Nephron (organoid): ENCODE measurements at regions not wholly inside any gene's neighbourhood (a gene's known extent, or its start where the extent isn't known, plus 50 kb on each side); places are given as distances from the start of the nearest gene placed in this dataset.

Experiments
- H3K27ac Mint-ChIP-seq, 3 experiments: 2 replicates each; pipeline ENCODE4 v1.8.0; 2020; ENCODE audit warnings: mixed read lengths in 3 of 3, mild to moderate bottlenecking in 2 of 3, moderate library complexity in 1 of 3
- H3K27me3 Mint-ChIP-seq: 2 replicates; pipeline ENCODE4 v1.8.0; 2021; ENCODE audit warnings: low read depth, mild to moderate bottlenecking, moderate library complexity, mixed read lengths
- H3K36me3 Mint-ChIP-seq: 2 replicates; pipeline ENCODE4 v1.8.0; 2020; ENCODE audit warnings: low read depth, mixed read lengths
- H3K4me1 Mint-ChIP-seq: 2 replicates; pipeline ENCODE4 v1.8.0; 2020; ENCODE audit warnings: mixed read lengths
- H3K4me3 Mint-ChIP-seq, 3 experiments: 2 replicates each; pipeline ENCODE4 v1.8.0; 2020; ENCODE audit warnings: mild to moderate bottlenecking in 3 of 3, mixed read lengths in 3 of 3, moderate library complexity in 2 of 3
- H3K9me3 Mint-ChIP-seq: 2 replicates; pipeline ENCODE4 v1.8.0; 2020; ENCODE audit warnings: mixed read lengths
- CTCF ChIP-seq, 3 experiments: fragments of 200-600 bp; sonication (generic); IDR thresholded peaks; one replicate each; pipeline ENCODE4 v1.5.0; 2021; ENCODE audit warnings: antibody characterized with exemption in 3 of 3; ENCODE audit not compliant: unreplicated experiment in 3 of 3

- Mint-ChIP-seq H3K27me3 (peaks cover 6% of the 10 kb centered on the region), H3K9me3 (peaks cover 20% of the 10 kb centered on the region), H3K4me3 (no peak overlapping the region), H3K36me3 (peaks cover 13% of the 10 kb centered on the region), H3K4me1 (peaks cover 11% of the 10 kb centered on the region), H3K27ac (no peak overlapping the region)
- no peak for TF ChIP-seq CTCF (IDR thresholded peaks at IDR 0.05; ENCODE audit: unreplicated experiment in 3 of 3)
These were observed 157.0 kb upstream of the NEBL start for GRCh38 chr10:21053953-21054690.

- no peak for TF ChIP-seq CTCF (IDR thresholded peaks at IDR 0.05; ENCODE audit: unreplicated experiment in 3 of 3)
- peaks cover 11% of the 10 kb centered on the region for H3K4me1 Mint-ChIP-seq
- H3K9me3 Mint-ChIP-seq = peaks cover 18% of the 10 kb centered on the region
- H3K4me3 Mint-ChIP-seq = no peak overlapping the region
- peaks cover 8% of the 10 kb centered on the region for H3K27me3 Mint-ChIP-seq
- peaks cover 10% of the 10 kb centered on the region for H3K36me3 Mint-ChIP-seq
- H3K27ac Mint-ChIP-seq = no peak overlapping the region
These were observed 155.6 kb upstream of the NEBL start for GRCh38 chr10:21052709-21053104.

- Mint-ChIP-seq H3K27ac (no peak overlapping the region), H3K36me3 (peaks cover 10% of the 10 kb centered on the region), H3K9me3 (peaks cover 18% of the 10 kb centered on the region), H3K27me3 (peaks cover 8% of the 10 kb centered on the region), H3K4me1 (peaks cover 11% of the 10 kb centered on the region), H3K4me3 (no peak overlapping the region)
- TF ChIP-seq CTCF (IDR thresholded peaks at IDR 0.05; ENCODE audit: unreplicated experiment in 3 of 3) = no peak
These were observed 155.1 kb upstream of the NEBL start for GRCh38 chr10:21052072-21052708.

GRCh38 chr10:21049482-21049881, 152.4 kb upstream of the NEBL start:
- H3K27me3 Mint-ChIP-seq = peaks cover 8% of the 10 kb centered on the region
- H3K9me3 Mint-ChIP-seq = peaks cover 15% of the 10 kb centered on the region
- no peaks in the 10 kb centered on the region for H3K4me1 Mint-ChIP-seq
- no peak overlapping the region for H3K27ac Mint-ChIP-seq
- H3K4me3 Mint-ChIP-seq = no peak overlapping the region
- H3K36me3 Mint-ChIP-seq = peaks cover 10% of the 10 kb centered on the region
- no peak for TF ChIP-seq CTCF (IDR thresholded peaks at IDR 0.05; ENCODE audit: unreplicated experiment in 3 of 3)

- Mint-ChIP-seq H3K4me3 (no peak overlapping the region), H3K27ac (no peak overlapping the region), H3K9me3 (peaks cover 15% of the 10 kb centered on the region), H3K36me3 (peaks cover 10% of the 10 kb centered on the region), H3K27me3 (peaks cover 8% of the 10 kb centered on the region), H3K4me1 (no peaks in the 10 kb centered on the region)
- no peak for TF ChIP-seq CTCF (IDR thresholded peaks at IDR 0.05; ENCODE audit: unreplicated experiment in 3 of 3)
These were observed 151.0 kb upstream of the NEBL start for GRCh38 chr10:21048068-21048467.

- H3K4me3 Mint-ChIP-seq = no peak overlapping the region
- H3K9me3 Mint-ChIP-seq = peaks cover 15% of the 10 kb centered on the region
- H3K27me3 Mint-ChIP-seq = peaks cover 8% of the 10 kb centered on the region
- no peaks in the 10 kb centered on the region for H3K4me1 Mint-ChIP-seq
- TF ChIP-seq CTCF (IDR thresholded peaks at IDR 0.05; ENCODE audit: unreplicated experiment in 3 of 3) = no peak
- H3K36me3 Mint-ChIP-seq = peaks cover 10% of the 10 kb centered on the region
- H3K27ac Mint-ChIP-seq = no peak overlapping the region
These were observed 150.4 kb upstream of the NEBL start for GRCh38 chr10:21047511-21047910.
